SK-N-SH treated with all-trans-retinoic acid at 6 μM for 48 hours (cell line): ENCODE measurements at regions not wholly inside any gene's neighbourhood (a gene's known extent, or its start where the extent isn't known, plus 50 kb on each side); places are given as distances from the start of the nearest gene placed in this dataset.
"Not testable (repeated sequence)": the region's sequence is repeated elsewhere in the genome, so short reads cannot be mapped to it uniquely, and the experiment has no call there.

Experiments
- ATAC-seq: fragments of 200-7000 bp; cut with Tn5 transposase; 3 replicates; pipeline ENCODE4 v1.9.1; 2020; ENCODE audit warnings: mild to moderate bottlenecking, moderate library complexity
- ARNTL ChIP-seq: fragments of 450-650 bp; formaldehyde crosslinking; IDR thresholded peaks from 2 replicates; pipeline ENCODE4 v1.5.0; 2020; ENCODE audit warnings: low read depth, mild to moderate bottlenecking, moderate library complexity, borderline replicate concordance
- BACH2 ChIP-seq: fragments of 250-450 bp; sonication (Bioruptor Pico); IDR thresholded peaks from 2 replicates; pipeline ENCODE4 v1.9.0; 2021; ENCODE audit warnings: mild to moderate bottlenecking, borderline replicate concordance
- CSDC2 ChIP-seq: fragments of 250-450 bp; sonication (Bioruptor Pico); IDR thresholded peaks from 2 replicates; pipeline ENCODE4 v1.5.0; 2020; ENCODE audit warnings: mild to moderate bottlenecking, moderate library complexity
- CSRNP3 ChIP-seq: fragments of 250-450 bp; sonication (Bioruptor Pico); IDR thresholded peaks from 2 replicates; pipeline ENCODE4 v1.5.1; 2021; ENCODE audit warnings: mild to moderate bottlenecking, moderate library complexity
- ESRRG ChIP-seq: fragments of 250-450 bp; sonication (Bioruptor Pico); IDR thresholded peaks from 2 replicates; pipeline ENCODE4 v1.6.1; 2021; ENCODE audit warnings: mild to moderate bottlenecking
- GLIS3 ChIP-seq: fragments of 250-450 bp; sonication (Bioruptor Pico); IDR thresholded peaks from 2 replicates; pipeline ENCODE4 v1.5.0; 2020; ENCODE audit warnings: mild to moderate bottlenecking, moderate library complexity
- ISL1 ChIP-seq: fragments of 250-450 bp; sonication (Bioruptor Pico); IDR thresholded peaks from 2 replicates; pipeline ENCODE4 v2.1.2; 2022; ENCODE audit warnings: mild to moderate bottlenecking, moderate library complexity
- OSR1 ChIP-seq: fragments of 250-450 bp; sonication (Bioruptor Pico); IDR thresholded peaks from 2 replicates; pipeline ENCODE4 v1.8.0; 2022; ENCODE audit warnings: moderate library complexity, mild to moderate bottlenecking, inconsistent platforms
- PATZ1 ChIP-seq: fragments of 250-450 bp; sonication (Bioruptor Pico); IDR thresholded peaks from 2 replicates; pipeline ENCODE4 v1.8.0; 2020; ENCODE audit warnings: mild to moderate bottlenecking, moderate library complexity, borderline replicate concordance
- POU6F1 ChIP-seq: fragments of 250-450 bp; sonication (Bioruptor Pico); IDR thresholded peaks from 2 replicates; pipeline ENCODE4 v1.8.0; 2021; ENCODE audit warnings: low read depth, mild to moderate bottlenecking, moderate library complexity, borderline replicate concordance
- RARB ChIP-seq: fragments of 250-450 bp; sonication (Bioruptor Pico); IDR thresholded peaks from 2 replicates; pipeline ENCODE4 v1.8.0; 2021; ENCODE audit warnings: mild to moderate bottlenecking, moderate library complexity
- SNAI2 ChIP-seq: fragments of 250-450 bp; sonication (Bioruptor Pico); IDR thresholded peaks from 2 replicates; pipeline ENCODE4 v1.5.0; 2020; ENCODE audit warnings: mild to moderate bottlenecking, moderate library complexity
- TCF4 ChIP-seq: fragments of 250-450 bp; sonication (Bioruptor Pico); IDR thresholded peaks from 2 replicates; pipeline ENCODE4 v1.8.0; 2021; ENCODE audit warnings: mild to moderate bottlenecking, moderate library complexity, borderline replicate concordance
- TOX ChIP-seq: fragments of 250-450 bp; sonication (Bioruptor Pico); IDR thresholded peaks from 2 replicates; pipeline ENCODE4 v1.8.0; 2021; ENCODE audit warnings: mild to moderate bottlenecking, moderate library complexity, borderline replicate concordance
- ZC3H10 ChIP-seq: fragments of 250-450 bp; sonication (Bioruptor Pico); IDR thresholded peaks from 2 replicates; pipeline ENCODE4 v1.5.1; 2021; ENCODE audit warnings: mild to moderate bottlenecking, moderate library complexity
- ZFP3 ChIP-seq: fragments of 250-450 bp; sonication (Bioruptor Pico); IDR thresholded peaks from 2 replicates; pipeline ENCODE4 v1.5.0; 2020; ENCODE audit warnings: mild to moderate bottlenecking, moderate library complexity
- ZFP30 ChIP-seq: fragments of 450-650 bp; formaldehyde crosslinking; IDR thresholded peaks from 2 replicates; pipeline ENCODE4 v1.5.0; 2022; ENCODE audit warnings: mild to moderate bottlenecking, moderate library complexity
- ZNF70 ChIP-seq: fragments of 450-650 bp; formaldehyde crosslinking; IDR thresholded peaks from 2 replicates; pipeline ENCODE4 v1.5.0; 2020; ENCODE audit warnings: mild to moderate bottlenecking, moderate library complexity
- ZNF8 ChIP-seq: fragments of 450-650 bp; formaldehyde crosslinking; IDR thresholded peaks from 2 replicates; pipeline ENCODE4 v1.5.0; 2020; ENCODE audit warnings: mild to moderate bottlenecking, moderate library complexity
- TF ChIP-seq, protein P1 (sequence below): fragments of 250-450 bp; sonication (Bioruptor Pico); IDR thresholded peaks from 2 replicates; pipeline ENCODE4 v1.5.0; 2020; ENCODE audit warnings: mild to moderate bottlenecking, moderate library complexity
- TF ChIP-seq, protein P2 (sequence below): fragments of 250-450 bp; sonication (Bioruptor Pico); IDR thresholded peaks from 2 replicates; pipeline ENCODE4 v1.5.1; 2020; ENCODE audit warnings: low read depth, mild to moderate bottlenecking, moderate library complexity

GRCh38 chrX:35622601-35623000, 175.5 kb upstream of the MAGEB16 start:
- no peak for TF ChIP-seq ARNTL (CRISPR knock-in tag)
- TF ChIP-seq ESRRG (CRISPR knock-in tag), result no peak
- TF ChIP-seq ZFP3, result no peak
- no peak for TF ChIP-seq ZNF70
- no peak for TF ChIP-seq POU6F1 (CRISPR knock-in tag)
- no peak for TF ChIP-seq TOX (CRISPR knock-in tag)
- no peak for TF ChIP-seq ZC3H10 (CRISPR knock-in tag)
- TF ChIP-seq ISL1 (CRISPR knock-in tag), result no peak
- TF ChIP-seq OSR1 (CRISPR knock-in tag), result no peak
- TF ChIP-seq RARB (CRISPR knock-in tag), result no peak
- TF ChIP-seq CSDC2 (CRISPR knock-in tag), result no peak
- TF ChIP-seq BACH2 (CRISPR knock-in tag), result no peak
- no peak for TF ChIP-seq ZFP30

DNA sequence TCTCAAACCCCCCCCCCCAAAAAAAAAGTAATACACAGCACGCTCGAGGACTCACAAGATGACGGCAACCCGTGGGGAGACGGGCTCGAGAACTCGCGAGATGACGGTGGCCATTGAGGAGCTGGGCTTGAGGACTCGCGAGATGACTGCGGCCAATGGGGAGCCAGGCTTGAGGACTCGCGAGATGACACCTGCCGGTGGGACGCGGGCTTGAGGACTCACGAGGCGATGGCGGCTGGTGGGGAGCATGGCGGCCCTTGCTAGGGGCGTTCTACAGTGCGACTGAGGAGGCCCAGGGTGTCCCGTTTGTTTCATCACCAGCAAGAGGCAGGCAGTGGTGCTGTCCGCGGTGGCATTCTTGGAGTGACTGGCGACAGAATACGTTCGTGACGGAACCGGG, 172.4 kb upstream of the MAGEB16 start:
- no peak for TF ChIP-seq ISL1 (CRISPR knock-in tag)
- TF ChIP-seq GLIS3 (CRISPR knock-in tag), result no peak
- TF ChIP-seq ESRRG (CRISPR knock-in tag), result no peak
- TF ChIP-seq ZNF8, result no peak
- TF ChIP-seq, protein P1, sequence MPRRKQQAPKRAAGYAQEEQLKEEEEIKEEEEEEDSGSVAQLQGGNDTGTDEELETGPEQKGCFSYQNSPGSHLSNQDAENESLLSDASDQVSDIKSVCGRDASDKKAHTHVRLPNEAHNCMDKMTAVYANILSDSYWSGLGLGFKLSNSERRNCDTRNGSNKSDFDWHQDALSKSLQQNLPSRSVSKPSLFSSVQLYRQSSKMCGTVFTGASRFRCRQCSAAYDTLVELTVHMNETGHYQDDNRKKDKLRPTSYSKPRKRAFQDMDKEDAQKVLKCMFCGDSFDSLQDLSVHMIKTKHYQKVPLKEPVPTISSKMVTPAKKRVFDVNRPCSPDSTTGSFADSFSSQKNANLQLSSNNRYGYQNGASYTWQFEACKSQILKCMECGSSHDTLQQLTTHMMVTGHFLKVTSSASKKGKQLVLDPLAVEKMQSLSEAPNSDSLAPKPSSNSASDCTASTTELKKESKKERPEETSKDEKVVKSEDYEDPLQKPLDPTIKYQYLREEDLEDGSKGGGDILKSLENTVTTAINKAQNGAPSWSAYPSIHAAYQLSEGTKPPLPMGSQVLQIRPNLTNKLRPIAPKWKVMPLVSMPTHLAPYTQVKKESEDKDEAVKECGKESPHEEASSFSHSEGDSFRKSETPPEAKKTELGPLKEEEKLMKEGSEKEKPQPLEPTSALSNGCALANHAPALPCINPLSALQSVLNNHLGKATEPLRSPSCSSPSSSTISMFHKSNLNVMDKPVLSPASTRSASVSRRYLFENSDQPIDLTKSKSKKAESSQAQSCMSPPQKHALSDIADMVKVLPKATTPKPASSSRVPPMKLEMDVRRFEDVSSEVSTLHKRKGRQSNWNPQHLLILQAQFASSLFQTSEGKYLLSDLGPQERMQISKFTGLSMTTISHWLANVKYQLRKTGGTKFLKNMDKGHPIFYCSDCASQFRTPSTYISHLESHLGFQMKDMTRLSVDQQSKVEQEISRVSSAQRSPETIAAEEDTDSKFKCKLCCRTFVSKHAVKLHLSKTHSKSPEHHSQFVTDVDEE (CRISPR knock-in tag), result no peak
- TF ChIP-seq SNAI2 (CRISPR knock-in tag), result no peak
- no peak for TF ChIP-seq CSDC2 (CRISPR knock-in tag)
- no peak for TF ChIP-seq OSR1 (CRISPR knock-in tag)
- no peak for TF ChIP-seq ZNF70
- TF ChIP-seq ARNTL (CRISPR knock-in tag), result no peak
- no peak for ATAC-seq

More at GRCh38 chrX:35622601-35623000, 175.5 kb upstream of the MAGEB16 start:
- ATAC-seq, result no peak

- no peak for ATAC-seq
- no peak for TF ChIP-seq PATZ1 (CRISPR knock-in tag)
- no peak for TF ChIP-seq TCF4
- TF ChIP-seq ESRRG (CRISPR knock-in tag), result no peak
- no peak for TF ChIP-seq GLIS3 (CRISPR knock-in tag)
- TF ChIP-seq ZNF8, result no peak
- TF ChIP-seq, protein P2, sequence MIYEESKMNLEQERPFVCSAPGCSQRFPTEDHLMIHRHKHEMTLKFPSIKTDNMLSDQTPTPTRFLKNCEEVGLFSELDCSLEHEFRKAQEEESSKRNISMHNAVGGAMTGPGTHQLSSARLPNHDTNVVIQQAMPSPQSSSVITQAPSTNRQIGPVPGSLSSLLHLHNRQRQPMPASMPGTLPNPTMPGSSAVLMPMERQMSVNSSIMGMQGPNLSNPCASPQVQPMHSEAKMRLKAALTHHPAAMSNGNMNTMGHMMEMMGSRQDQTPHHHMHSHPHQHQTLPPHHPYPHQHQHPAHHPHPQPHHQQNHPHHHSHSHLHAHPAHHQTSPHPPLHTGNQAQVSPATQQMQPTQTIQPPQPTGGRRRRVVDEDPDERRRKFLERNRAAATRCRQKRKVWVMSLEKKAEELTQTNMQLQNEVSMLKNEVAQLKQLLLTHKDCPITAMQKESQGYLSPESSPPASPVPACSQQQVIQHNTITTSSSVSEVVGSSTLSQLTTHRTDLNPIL, result no peak
- TF ChIP-seq RARB (CRISPR knock-in tag), result no peak
- no peak for TF ChIP-seq ZFP30
- no peak for TF ChIP-seq CSRNP3 (CRISPR knock-in tag)
- no peak for TF ChIP-seq CSDC2 (CRISPR knock-in tag)
- TF ChIP-seq ZNF70, result no peak
- no peak for TF ChIP-seq ZFP3
- no peak for TF ChIP-seq SNAI2 (CRISPR knock-in tag)
- TF ChIP-seq POU6F1 (CRISPR knock-in tag), result no peak
- no peak for TF ChIP-seq OSR1 (CRISPR knock-in tag)
- TF ChIP-seq, all 23 proteins: peak for 0
Observed at GRCh38 chrX:35626124-35626523, 172.0 kb upstream of the MAGEB16 start.

DNA sequence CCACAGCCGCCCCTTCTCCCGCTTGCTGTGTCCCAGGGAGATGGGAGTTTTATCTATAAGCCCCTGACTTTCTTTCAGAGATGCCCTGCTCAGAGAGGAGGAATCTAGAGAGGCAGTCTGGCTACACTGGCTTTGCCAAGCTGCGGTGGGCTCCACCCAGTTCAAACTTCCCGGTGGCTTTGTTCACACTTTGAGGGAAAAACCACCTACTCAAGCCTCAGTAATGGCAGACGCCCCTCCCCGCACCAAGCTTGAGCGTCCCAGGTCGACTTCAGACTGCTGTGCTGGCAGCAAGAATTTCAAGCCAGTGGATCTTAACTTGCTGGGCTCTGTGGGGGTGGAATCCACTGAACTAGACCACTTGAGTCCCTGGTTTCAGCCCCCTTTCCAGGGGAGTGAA, 162.2 kb upstream of the MAGEB16 start:
- ATAC-seq, result not testable (repeated sequence)
